VCaP (cell line): ENCODE measurements at regions not wholly inside any gene's neighbourhood (a gene's known extent, or its start where the extent isn't known, plus 50 kb on each side); places are given as distances from the start of the nearest gene placed in this dataset.
"Not testable (repeated sequence)": the region's sequence is repeated elsewhere in the genome, so short reads cannot be mapped to it uniquely, and the experiment has no call there.

Experiments
- H3K27ac ChIP-seq: fragments of 450-650 bp; 2 replicates; pipeline ENCODE4 v1.5.1; 2017
- CTCF ChIP-seq: fragments of 450-650 bp; conservative IDR thresholded peaks from 2 replicates; pipeline ENCODE4 v1.5.1; 2017; ENCODE audit warnings: mild to moderate bottlenecking, moderate library complexity

GRCh38 chr16:17915791-17916190, 420.7 kb downstream of the NPIPA8 start:
- no peak for TF ChIP-seq CTCF
- no peak overlapping the region for H3K27ac ChIP-seq

- no peak overlapping the region for H3K27ac ChIP-seq
- no peak for TF ChIP-seq CTCF
Observed at GRCh38 chr16:17914168-17914567, 422.4 kb downstream of the NPIPA8 start.

GRCh38 chr16:17911578-17911977, 425.0 kb downstream of the NPIPA8 start:
- H3K27ac ChIP-seq = not testable (repeated sequence)

- H3K27ac ChIP-seq = not testable (repeated sequence)
Observed at GRCh38 chr16:17906626-17907025, 429.9 kb downstream of the NPIPA8 start.

GRCh38 chr16:17901309-17901708, 430.5 kb upstream of the XYLT1 start:
- no peak overlapping the region for H3K27ac ChIP-seq
- no peak for TF ChIP-seq CTCF

- TF ChIP-seq CTCF = no peak
- H3K27ac ChIP-seq = no peak overlapping the region
Observed at GRCh38 chr16:17899141-17899540, 428.4 kb upstream of the XYLT1 start.

GRCh38 chr16:17887963-17888362, 417.2 kb upstream of the XYLT1 start:
- H3K27ac ChIP-seq = no peak overlapping the region
- TF ChIP-seq CTCF = no peak

GRCh38 chr16:17885659-17886207, 415.0 kb upstream of the XYLT1 start:
- no peak for TF ChIP-seq CTCF
- no peak overlapping the region for H3K27ac ChIP-seq

GRCh38 chr16:17877821-17878360, 407.1 kb upstream of the XYLT1 start:
- TF ChIP-seq CTCF = no peak
- no peak overlapping the region for H3K27ac ChIP-seq
